HG03039 (cell line): ENCODE measurements at regions not wholly inside any gene's neighbourhood (a gene's known extent, or its start where the extent isn't known, plus 50 kb on each side); places are given as distances from the start of the nearest gene placed in this dataset.
A peak's percentile ranks its signal among the peaks of the same experiment; 100 is the strongest.
"Not testable (repeated sequence)": the region's sequence is repeated elsewhere in the genome, so short reads cannot be mapped to it uniquely, and the experiment has no call there.

Experiments used
- ATAC-seq: cut with Tn5 transposase; IDR thresholded peaks from one replicate; pipeline ENCODE4 v1.9.1; 2021; ENCODE audit warnings: mild to moderate bottlenecking, moderate library complexity; ENCODE audit not compliant: unreplicated experiment

DNA sequence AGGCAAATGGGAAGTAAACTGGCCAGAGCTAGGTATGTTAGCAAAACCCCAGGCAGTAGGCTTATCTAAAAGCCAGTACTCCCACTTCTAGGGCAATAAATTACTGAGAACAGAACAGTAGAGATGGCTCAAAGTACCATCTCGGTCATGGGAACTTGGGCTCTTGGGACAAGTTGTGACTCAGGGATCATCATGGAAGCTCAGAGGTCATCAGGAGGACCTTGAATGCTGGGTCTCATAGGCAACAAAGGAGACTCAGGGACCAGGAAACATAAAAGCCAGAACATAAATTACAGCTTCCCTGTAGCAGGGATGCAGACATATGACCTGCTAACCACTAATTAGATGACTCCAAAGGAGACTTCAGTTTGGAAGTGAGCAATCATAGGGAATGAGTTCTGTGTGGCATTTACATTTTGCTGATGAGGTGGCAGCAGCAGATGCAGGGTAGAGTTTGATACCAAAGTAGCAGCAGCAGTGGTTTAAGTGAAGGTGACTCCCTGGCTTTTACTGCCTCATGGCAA is 97.6 kb upstream of the SCAF11 start:
- no peak for ATAC-seq

DNA sequence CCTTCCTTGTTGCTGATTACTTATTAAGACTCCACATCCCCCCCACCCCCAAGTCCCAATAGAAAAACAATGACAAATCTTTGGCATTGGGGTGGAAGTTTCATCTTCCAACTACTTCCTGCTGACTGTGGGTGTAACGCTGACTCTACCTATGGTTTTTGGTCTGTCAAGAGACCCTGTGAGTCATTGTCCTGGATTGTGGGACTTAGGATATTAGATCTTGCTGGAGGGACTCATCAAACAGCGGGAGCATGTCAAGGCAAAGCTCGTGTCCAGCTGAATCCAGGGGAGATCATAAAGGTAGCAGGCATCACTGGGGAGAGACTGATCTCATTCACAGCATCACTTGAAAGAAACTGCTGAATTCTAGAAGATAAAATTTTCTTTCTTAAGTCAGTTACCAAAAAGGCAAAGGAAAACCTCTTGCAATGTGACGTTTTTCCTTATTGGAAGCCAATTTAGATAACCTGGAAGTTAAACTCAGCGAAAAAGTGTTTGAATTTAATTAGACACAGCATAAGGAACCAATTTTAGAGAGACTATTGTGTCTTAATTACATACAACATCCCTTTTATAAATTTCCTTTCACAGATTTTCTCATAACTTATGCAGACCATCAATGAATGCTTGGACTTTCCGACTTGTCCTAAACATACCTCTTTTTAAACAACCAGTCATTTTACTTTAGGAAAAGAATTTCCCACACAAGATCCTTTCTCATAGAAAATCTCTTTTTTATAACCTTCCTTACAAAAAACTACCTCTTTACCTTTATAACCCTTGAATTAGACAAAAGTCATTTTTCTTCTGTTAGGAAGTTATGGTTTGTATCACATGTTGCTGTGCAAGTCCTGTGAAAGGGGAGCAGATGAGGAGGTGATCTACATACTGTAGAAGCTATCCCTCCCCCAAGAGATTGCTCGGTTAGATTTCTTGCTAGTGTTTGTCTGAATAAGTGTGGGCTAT is 94.6 kb upstream of the SCAF11 start:
- no peak for ATAC-seq

DNA sequence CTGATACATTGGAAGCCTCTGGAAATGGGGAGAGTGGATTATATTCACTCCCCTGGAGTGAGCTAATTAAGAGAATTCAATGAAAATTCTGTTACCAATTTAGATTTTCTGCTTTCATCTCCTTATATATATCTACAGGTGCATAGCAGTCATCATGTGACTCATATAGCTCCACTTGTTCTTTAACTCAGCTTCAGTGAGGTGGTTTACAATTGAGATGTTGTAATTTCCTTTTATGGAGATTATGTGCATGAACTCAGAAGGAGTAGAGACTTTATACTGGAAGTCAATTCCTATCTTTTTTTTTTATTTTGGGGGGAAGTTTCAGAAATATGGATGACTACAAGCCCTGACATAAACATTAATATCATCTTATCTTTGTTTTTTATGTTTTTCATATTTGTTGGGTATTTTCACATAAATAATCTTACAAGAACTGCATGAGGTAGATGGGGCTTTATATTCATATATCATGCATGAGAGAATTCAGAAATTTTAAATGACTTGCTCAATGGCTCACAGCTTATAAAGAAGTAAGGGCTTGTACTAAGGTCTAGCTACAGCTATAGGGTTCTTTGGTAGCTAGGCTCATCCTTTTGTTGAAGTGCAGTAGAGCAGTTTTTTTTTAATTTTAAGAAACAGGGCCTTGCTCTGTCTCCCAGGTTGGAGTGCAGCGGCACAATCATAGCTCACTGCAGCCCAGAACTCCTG is 92.3 kb upstream of the SCAF11 start:
- no peak for ATAC-seq

DNA sequence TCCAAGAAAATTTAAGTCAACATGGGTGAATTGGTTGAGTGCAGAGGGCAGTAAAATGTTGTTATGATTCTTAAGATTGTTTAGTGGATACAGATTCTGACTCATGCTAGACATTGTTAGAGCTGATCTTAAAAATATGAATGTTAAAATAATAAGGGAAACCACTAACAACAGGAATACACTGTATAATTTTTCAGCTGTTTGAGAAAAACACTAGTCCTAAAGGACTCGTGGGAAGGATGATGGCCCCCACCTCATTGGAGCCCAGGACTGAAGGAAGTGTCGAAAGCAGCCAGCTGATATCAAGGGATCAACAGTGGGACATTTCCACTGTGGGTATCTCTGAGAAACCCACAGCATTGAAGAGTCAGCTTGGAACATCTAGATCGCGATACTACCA is 82.9 kb upstream of the SCAF11 start:
- no peak for ATAC-seq

DNA sequence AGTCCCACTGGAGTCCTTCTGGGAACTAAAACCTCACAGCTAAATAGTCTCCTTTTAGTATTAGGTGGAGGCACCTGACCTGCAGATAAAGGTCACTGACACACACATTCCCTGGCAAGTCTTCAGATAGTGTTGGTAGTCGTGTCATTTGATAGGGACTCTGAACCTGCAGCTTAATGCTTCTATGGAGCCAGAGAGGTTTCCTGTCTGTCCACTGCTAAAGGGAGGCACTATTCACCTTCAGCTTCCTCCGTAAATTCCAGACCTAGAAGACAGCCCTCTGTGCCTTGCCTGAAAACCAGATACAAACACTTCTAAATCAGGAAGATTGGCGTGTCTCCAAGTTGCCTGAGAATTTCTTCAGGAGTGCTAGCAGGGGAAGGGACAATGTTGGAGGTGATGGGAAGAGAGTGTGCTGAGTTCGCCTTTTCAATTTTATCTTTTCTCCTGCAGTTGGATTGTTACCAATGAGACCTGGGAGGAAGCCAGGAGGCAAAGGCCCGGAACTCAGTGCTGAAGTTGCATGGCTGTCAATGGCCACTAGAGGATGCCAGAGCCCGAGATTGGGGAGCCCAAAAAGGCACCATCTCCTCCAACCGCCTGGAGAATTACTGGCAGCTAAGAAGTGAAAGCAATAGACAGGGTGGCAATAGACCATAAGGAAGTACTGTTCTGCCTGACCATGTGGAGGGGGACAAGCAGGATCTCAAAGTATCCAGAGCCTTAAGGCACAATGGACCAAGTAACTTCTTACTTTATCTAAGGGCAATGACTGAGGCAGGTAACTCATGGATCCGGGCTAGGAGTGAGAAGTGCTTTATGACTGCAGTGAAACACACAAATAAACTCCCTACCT is 81.6 kb upstream of the SCAF11 start:
- ATAC-seq = peak; percentile 92

DNA sequence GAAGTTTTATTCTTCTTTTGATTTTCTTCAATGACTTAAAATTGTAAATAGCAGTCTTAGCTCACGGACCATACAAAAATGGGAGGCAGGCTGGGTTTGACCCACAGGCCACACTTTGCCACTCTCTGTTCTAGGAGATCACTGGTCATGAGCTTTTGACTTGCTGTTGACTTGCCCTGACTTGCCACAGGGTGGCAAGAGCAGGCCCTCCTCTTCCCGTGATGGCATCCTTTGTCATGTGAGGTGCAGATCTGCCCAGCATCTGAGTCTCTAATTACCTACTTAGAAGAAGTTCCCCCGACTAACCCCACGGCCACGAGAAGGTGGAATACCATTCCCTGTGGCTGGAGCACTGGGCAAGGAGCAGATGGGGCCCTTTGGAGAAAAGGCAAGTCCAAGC is 81.0 kb upstream of the SCAF11 start:
- ATAC-seq = no peak

DNA sequence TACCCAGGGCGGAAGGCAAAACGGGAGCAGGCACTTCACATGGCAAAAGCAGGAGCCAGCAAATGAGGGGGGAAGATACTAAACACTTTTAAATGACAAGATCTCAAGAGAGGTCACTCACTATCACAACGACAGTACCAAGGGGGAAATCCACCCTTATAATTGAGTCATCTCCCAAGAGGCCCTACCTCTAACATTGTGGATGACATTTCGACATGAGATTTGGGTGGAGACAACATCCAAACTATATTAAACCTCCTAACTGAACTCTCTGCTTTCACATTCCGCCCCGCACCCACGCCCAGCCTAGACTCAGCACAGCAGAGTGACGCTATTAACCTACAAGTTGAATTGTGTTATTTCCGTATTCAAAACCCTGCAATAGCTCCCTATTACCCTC is 76.7 kb upstream of the SCAF11 start:
- ATAC-seq = no peak

DNA sequence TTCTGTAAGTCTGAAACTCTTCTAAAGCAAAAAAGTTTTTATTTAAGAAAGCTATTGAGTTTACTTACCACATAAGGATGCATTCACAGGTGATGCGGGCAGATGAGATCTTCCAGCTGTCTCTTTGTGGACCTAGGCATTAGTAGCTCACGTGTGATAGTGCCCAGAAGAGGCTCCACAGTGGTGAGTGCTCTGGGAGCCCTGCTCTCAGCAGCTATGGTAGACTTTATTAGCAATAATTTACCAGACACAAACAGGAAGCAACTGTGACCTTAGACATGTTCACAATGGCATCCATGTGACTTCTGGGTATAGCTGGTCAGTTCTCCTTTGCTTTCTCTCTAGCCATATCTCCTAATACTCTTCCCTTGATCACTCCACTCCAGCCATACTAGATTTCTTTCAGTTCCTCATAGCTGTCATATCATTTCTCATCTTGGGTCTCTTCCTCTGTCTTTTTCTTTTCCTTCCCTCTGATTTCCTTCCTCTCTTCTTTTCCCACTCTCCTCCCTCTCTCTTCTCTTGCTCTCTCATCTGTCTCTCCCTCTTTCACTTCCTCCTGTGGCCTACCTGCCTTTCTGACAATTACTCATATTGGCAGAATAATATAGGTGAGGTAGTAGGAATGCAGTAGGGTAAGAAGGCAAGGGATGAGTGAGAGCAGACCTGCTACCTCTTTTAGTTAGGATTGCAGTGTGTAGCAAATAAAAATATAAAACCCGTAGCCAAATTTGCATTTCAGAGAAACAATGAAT is 75.2 kb upstream of the SCAF11 start:
- ATAC-seq = no peak

DNA sequence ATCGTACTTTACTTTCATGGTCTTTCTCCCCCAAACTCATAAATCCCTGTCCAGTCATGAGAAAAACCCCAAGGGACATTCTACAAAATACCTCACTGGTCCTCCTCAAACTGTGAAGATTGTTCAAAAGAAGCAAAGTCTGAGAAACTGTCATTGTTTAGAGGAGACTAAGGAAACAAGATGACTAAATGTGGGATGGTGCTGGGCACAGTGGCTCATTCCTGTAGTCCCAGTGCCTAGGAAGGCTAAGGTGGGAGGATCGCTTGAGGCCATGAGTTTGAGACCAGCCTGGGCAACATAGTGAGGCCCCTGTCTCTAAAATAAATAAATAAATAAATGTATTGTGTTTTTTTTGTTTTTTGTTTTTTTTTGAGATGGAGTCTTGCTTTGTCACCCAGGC is 74.2 kb upstream of the SCAF11 start:
- ATAC-seq = no peak

DNA sequence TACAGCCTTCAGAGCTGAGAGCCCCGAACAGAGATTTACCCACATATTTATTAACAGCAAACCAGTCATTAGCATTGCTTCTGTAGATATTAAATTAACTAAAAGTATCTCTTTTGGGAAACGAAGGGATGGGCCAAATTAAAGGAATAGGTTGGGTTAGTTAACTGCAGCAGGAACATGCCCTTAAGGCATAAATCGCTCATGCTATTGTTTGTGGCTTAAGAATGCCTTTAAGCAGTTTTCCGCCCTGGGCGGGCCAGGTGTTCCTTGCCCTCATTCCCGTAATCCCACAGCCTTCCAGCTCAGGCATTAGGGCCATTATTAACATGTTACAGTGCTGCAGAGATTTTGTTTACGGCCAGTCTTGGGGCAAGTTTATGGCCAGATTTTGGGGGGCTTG is 68.3 kb upstream of the SCAF11 start:
- not testable (repeated sequence) for ATAC-seq

DNA sequence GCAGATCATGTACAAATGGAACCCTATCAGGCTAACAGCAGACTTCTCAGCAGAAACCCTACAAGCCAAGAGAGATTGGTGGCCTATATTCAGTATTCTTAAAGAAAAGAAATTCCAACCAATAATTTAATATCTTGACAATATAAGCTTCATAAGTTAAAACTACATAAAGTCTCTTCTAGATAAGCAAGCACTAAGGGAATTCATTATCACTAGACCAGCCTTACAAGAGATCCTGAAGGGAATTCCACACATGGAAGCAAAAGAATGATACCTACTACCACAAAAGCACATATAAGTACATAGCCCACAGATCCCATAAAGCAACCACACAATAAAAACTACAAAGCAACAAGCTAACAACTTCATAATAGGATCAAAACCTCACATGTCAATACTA is 60.4 kb upstream of the SCAF11 start:
- no peak for ATAC-seq

DNA sequence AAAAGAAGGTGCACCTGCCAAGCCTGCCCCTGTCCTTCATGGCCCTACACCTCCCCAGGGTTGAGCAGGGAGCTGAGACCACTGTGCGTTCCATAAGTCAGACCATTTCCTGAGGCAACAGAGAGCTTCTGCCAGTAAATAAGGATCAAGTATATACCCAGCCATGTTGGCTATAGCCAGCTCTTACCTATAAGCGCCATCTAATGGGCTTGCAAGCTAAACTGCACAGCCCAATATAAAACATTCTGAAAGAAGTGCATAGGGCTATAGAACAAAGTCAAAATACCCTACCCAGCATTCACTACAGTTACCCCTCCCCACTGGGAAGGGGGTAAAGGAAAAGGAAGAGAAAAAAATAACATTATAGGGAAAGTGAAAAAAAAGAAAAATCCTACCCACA is 59.3 kb upstream of the SCAF11 start:
- no peak for ATAC-seq

DNA sequence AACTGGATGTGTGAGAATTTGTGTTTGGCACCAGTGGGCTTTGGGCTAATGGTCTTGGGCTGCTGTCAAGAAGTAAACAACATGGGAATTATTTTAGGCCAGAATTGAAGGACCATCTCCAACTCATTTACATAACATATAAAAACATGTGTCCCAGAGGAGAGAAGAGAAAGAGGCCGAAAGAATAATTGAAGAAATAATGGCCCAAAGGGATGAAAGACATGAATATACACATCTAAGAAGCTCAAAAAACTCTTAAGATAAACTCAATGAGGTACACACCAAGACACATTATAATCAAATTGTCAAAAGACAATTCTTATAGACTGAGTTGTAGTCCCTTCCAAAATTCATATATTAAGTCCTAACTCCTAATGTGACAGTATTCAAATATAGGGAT is 56.1 kb upstream of the SCAF11 start:
- ATAC-seq = no peak

DNA sequence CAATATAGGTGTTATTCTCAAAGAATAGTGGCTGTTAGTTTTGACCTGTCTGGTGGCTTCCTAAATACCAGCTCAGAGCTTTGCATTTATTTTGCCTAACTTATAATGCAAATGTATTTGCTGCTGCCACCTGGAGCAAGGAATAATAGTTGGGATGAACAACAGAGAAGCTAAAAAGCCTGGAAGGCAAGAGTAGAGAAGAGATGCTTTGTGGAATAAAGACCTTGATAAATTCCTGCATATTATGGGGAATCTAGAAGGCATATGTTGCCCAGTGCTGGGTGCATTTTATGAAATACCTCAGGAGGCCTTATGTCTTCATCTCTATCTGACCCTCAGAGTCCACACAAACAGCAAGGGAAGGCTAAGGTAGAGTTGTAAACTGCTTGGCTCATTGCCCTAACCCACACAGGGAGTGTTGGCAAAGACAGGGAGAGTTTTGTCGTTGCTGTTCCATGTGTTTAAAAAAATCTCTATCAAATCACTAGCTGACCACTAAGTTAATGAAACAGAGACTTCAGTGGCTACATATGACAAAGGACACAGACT is 53.7 kb upstream of the SCAF11 start:
- no peak for ATAC-seq
